A673 (cell line): ENCODE measurements at regions not wholly inside any gene's neighbourhood (a gene's known extent, or its start where the extent isn't known, plus 50 kb on each side); places are given as distances from the start of the nearest gene placed in this dataset.

Experiments
- BruUV-seq: library from RNA; stranded (reverse); fragments of 400-500 nt; replicated peaks from 2 replicates; lab custom pipeline; 2021; lab: Mats Ljungman, UMichigan
- CTCF ChIA-PET: fragments of 300-600 bp; sonication (Branson Sonifier 250); formaldehyde crosslinking; loops from one replicate; lab custom pipeline; 2022; ENCODE audit warnings: antibody characterized with exemption; lab: Charles Lee
- POLR2A ChIA-PET: fragments of 300-600 bp; sonication (Branson Sonifier 250); formaldehyde crosslinking; loops from one replicate; lab custom pipeline; 2022; ENCODE audit warnings: antibody characterized with exemption; ENCODE audit not compliant: low non-redundant PET; lab: Charles Lee
- DNase-seq: peaks from one replicate; pipeline ENCODE4 v3.0.0-alpha.2; 2015; ENCODE audit warnings: low spot score
- H3K27ac ChIP-seq: fragments of 200-600 bp; sonication (generic); 2 replicates; pipeline ENCODE4 v1.5.1; 2016; ENCODE audit warnings: mixed run types, low read depth, mild to moderate bottlenecking, mixed read lengths, antibody characterized with exemption, low read length; ENCODE audit not compliant: poor library complexity, severe bottlenecking
- H3K27me3 ChIP-seq: fragments of 200-600 bp; sonication (generic); replicated peaks from 2 replicates; pipeline ENCODE4 v1.6.1; 2017; ENCODE audit warnings: mixed run types, low read depth, mild to moderate bottlenecking, mixed read lengths, antibody characterized with exemption, low read length; ENCODE audit not compliant: insufficient read depth, poor library complexity
- H3K36me3 ChIP-seq: fragments of 200-600 bp; sonication (generic); 2 replicates; pipeline ENCODE4 v1.6.1; 2016; ENCODE audit warnings: mixed run types, mild to moderate bottlenecking, mixed read lengths, antibody characterized with exemption, low read length; ENCODE audit not compliant: insufficient read depth, poor library complexity, severe bottlenecking
- H3K4me1 ChIP-seq: fragments of 200-600 bp; sonication (generic); 2 replicates; pipeline ENCODE4 v1.6.1; 2017; ENCODE audit warnings: mixed run types, mild to moderate bottlenecking, mixed read lengths, antibody characterized with exemption, low read length; ENCODE audit not compliant: insufficient read depth, poor library complexity, severe bottlenecking
- H3K4me3 ChIP-seq: fragments of 200-600 bp; sonication (generic); 2 replicates; pipeline ENCODE4 v1.5.1; 2016; ENCODE audit warnings: low read depth, mixed run types, mild to moderate bottlenecking, mixed read lengths, low read length; ENCODE audit not compliant: poor library complexity, severe bottlenecking
- H3K9me3 ChIP-seq: fragments of 200-600 bp; sonication (generic); 2 replicates; pipeline ENCODE4 v1.6.1; 2016; ENCODE audit warnings: mixed run types, low read depth, mild to moderate bottlenecking, mixed read lengths, antibody characterized with exemption, low read length; ENCODE audit not compliant: poor library complexity, severe bottlenecking
- EZH2 ChIP-seq: fragments of 200-600 bp; sonication (generic); IDR thresholded peaks from 2 replicates; pipeline ENCODE4 v1.6.1; 2017; ENCODE audit warnings: borderline replicate concordance, low read depth, mild to moderate bottlenecking, mixed read lengths, antibody characterized with exemption, low read length; ENCODE audit not compliant: poor library complexity, severe bottlenecking
- intact Hi-C: fragments of 100-400 bp; cut with micrococcal nuclease; formaldehyde crosslinking; loops from one replicate; pipeline ENCODE4 v1.10.0; 2022; ENCODE audit not compliant: unreplicated experiment
- TF ChIP-seq, protein P1 (sequence below): fragments of 300-800, 200-600 bp; sonication (generic); conservative IDR thresholded peaks from 2 replicates; pipeline ENCODE4 v1.5.1; 2017; ENCODE audit warnings: low read depth, mild to moderate bottlenecking, antibody characterized with exemption, low read length, moderate library complexity, mixed read lengths

GRCh38 chr4:164526933-164527583 is 226.9 kb upstream of the SMIM31 start:
- H3K4me1 ChIP-seq = no peaks in the 10 kb centered on the region
- no peak overlapping the region for H3K27ac ChIP-seq
- H3K27me3 ChIP-seq = no peaks in the 10 kb centered on the region
- H3K36me3 ChIP-seq = no peaks in the 10 kb centered on the region
- TF ChIP-seq EZH2 = no peak
- TF ChIP-seq, protein P1, sequence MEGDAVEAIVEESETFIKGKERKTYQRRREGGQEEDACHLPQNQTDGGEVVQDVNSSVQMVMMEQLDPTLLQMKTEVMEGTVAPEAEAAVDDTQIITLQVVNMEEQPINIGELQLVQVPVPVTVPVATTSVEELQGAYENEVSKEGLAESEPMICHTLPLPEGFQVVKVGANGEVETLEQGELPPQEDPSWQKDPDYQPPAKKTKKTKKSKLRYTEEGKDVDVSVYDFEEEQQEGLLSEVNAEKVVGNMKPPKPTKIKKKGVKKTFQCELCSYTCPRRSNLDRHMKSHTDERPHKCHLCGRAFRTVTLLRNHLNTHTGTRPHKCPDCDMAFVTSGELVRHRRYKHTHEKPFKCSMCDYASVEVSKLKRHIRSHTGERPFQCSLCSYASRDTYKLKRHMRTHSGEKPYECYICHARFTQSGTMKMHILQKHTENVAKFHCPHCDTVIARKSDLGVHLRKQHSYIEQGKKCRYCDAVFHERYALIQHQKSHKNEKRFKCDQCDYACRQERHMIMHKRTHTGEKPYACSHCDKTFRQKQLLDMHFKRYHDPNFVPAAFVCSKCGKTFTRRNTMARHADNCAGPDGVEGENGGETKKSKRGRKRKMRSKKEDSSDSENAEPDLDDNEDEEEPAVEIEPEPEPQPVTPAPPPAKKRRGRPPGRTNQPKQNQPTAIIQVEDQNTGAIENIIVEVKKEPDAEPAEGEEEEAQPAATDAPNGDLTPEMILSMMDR = no peak
- no peak for DNase-seq
- intact Hi-C loops = no loop called here
- no TSS peak for BruUV-seq
- H3K4me3 ChIP-seq = no peak overlapping the region
- ChIA-PET CTCF (no interaction called here), POLR2A (no interaction called here)
- no peaks in the 10 kb centered on the region for H3K9me3 ChIP-seq

- POLR2A ChIA-PET = no interaction called here
- intact Hi-C loops = no loop called here
- Histone ChIP-seq H3K4me3 (no peak overlapping the region), H3K27me3 (no peaks in the 10 kb centered on the region), H3K27ac (no peak overlapping the region), H3K4me1 (no peaks in the 10 kb centered on the region), H3K36me3 (no peaks in the 10 kb centered on the region), H3K9me3 (no peaks in the 10 kb centered on the region)
- no TSS peak for BruUV-seq
- TF ChIP-seq EZH2 = no peak
- TF ChIP-seq, protein P1 = no peak
- no peak for DNase-seq
- CTCF ChIA-PET = no interaction called here
Observed at GRCh38 chr4:164529058-164529457, 224.9 kb upstream of the SMIM31 start.

- intact Hi-C loops = no loop called here
Observed at GRCh38 chr4:164529486-164529885, 224.4 kb upstream of the SMIM31 start.

More at GRCh38 chr4:164529486-164529885, 224.4 kb upstream of the SMIM31 start:
- ChIA-PET POLR2A (no interaction called here), CTCF (no interaction called here)
- BruUV-seq = no TSS peak
- H3K9me3 ChIP-seq = no peaks in the 10 kb centered on the region
- TF ChIP-seq, protein P1 = no peak
- no peak for TF ChIP-seq EZH2
- no peaks in the 10 kb centered on the region for H3K4me1 ChIP-seq
- no peak overlapping the region for H3K4me3 ChIP-seq
- H3K36me3 ChIP-seq = no peaks in the 10 kb centered on the region
- no peaks in the 10 kb centered on the region for H3K27me3 ChIP-seq
- H3K27ac ChIP-seq = no peak overlapping the region
- DNase-seq = no peak
